GM18502 (cell line): ENCODE measurements at regions not wholly inside any gene's neighbourhood (a gene's known extent, or its start where the extent isn't known, plus 50 kb on each side); places are given as distances from the start of the nearest gene placed in this dataset.
"Not testable (repeated sequence)": the region's sequence is repeated elsewhere in the genome, so short reads cannot be mapped to it uniquely, and the experiment has no call there.

Source experiments
- ATAC-seq: cut with Tn5 transposase; IDR thresholded peaks from one replicate; pipeline ENCODE4 v1.9.1; 2021; ENCODE audit warnings: mild to moderate bottlenecking; ENCODE audit not compliant: unreplicated experiment, poor library complexity

- ATAC-seq: no peak
These were observed 482.1 kb upstream of the ANO5 start for GRCh38 chr11:21710809-21711208.

DNA sequence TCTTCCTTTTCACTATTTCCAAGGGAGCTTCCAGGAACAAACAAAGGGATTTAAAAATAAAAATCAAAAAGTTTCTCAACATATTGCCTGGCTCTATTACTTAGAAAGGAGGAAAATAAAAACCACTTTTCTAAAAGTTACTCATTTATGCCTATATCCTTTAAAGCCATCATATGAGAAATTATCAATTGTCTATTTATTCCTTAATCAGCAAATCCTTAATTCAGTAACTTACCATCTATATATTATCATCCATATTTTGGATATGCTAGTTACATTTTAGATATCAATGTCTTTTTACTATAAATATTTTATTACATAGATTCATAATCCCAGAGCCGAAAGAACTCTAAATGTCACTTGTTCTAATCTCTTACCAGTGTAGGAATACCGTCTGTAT lies 481.5 kb upstream of the ANO5 start:
- ATAC-seq: no peak

DNA sequence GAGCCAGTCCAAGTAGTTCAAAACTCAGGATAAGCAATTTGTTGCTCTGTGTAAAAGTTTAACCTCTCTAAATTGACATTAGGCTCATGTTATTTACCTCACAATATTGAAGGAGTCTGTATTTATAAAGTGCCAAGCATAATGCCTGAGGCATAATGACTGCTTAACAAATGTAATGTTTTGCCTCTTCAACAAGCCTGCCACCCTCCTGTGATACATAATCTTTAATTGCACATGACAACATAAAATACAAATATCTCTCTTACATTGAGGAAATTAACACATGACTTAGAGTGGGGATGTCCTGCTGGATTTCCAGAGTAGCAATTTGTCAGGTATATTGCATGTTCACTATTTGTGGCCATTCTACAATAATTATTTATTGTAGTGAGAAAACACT lies 469.2 kb upstream of the ANO5 start:
- no peak for ATAC-seq

- ATAC-seq: no peak
These were observed 465.8 kb upstream of the ANO5 start for GRCh38 chr11:21727102-21727501.

GRCh38 chr11:21736404-21736803 lies 456.5 kb upstream of the ANO5 start:
- no peak for ATAC-seq

DNA sequence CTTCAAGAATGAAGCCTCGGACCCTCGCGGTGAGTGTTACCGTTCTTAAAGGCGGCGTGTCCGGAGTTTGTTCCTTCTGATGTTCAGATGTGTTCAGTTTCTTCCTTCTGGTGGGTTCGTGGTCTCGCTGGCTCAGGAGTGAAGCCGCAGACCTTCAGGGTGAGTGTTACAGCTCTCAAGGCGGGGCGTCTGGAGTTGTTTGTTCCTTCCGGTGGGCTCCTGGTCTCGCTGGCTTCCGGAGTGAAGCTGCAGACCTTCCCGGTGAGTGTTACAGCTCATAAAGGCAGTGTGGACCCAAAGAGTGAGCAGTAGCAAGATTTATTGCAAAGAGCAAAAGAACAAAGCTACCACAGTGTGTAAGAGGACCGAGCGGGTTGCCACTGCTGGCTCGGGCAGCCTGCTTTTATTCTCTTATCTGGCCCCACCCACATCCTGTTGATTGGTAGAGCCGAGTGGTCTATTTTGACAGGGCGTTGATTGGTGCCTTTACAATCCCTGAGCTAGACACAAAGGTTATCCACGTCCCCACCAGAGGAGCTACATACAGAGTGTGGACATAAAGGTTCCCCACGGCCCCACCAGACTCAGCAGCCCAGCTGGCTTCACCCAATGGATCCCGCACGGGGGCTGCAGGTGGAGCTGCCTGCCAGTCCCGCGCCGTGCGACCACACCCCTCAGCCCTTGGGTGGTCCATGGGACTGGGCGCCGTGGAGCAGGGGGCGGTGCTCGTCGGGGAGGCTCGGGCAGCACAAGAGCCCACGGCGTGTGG lies 440.2 kb upstream of the ANO5 start:
- not testable (repeated sequence) for ATAC-seq

DNA sequence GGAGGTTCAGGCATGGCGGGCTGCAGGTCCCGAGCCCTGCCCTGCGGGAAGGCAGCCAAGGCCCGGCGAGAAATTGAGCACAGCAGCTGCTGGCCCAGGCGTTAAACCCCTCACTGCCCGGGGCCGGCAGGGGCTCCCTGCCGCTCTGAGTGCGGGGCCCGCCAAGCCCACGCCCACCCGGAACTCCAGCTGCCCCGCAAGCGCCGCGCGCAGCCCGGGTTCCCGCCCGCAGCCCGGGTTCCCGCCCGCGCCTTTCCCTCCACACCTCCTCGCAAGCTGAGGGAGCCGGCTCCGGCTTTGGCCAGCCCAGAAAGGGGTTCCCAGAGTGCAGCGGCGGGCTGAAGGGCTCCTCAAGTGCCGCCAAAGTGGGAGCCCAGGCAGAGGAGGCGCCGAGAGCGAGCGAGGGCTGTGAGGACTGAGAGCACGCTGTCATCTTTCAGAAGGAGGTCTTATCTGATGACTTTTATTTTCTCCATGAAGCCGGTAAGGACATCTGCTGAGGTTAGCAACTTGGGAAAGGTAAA lies 439.6 kb upstream of the ANO5 start:
- ATAC-seq: not testable (repeated sequence)

GRCh38 chr11:21761000-21761399 lies 431.9 kb upstream of the ANO5 start:
- no peak for ATAC-seq

DNA sequence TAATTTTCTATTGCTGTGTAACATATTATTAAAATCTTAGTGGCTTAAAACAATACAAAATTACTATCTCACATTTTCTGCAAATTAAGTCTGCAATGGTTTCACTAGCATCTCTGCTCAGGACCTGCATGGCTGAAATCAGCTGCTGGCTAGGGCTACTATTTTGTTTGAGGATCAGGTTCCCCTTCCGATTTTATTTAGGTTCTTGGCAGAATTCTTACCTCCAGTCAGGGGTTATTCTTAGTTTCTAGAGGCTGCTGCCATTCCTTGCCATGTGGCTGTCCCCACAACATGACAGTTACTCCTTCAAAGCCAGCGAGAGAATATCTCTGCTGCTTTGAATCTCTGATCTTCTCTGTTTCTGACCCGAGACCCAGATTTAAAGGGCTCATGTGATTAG lies 424.5 kb upstream of the ANO5 start:
- no peak for ATAC-seq

GRCh38 chr11:21769188-21769587 lies 423.7 kb upstream of the ANO5 start:
- no peak for ATAC-seq

DNA sequence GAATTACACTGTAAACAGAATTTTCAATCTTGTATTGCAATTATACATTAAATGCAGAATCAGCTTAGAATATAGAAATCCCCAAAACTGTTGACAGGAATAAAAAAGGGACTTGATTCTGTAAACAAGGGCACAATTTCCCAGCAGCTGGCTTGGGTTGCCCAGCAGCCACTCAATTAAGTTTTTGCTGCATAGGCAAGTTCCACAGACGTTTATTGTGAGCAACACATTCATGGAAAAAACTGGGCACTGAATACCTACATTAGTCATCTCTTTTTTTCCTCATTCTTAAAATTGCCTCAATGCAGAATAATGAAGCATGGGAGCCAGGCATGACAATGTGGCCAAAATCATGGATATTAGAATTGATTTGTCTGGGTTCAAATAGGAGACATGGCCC lies 421.8 kb upstream of the ANO5 start:
- no peak for ATAC-seq

GRCh38 chr11:21774212-21774611 lies 418.7 kb upstream of the ANO5 start:
- no peak for ATAC-seq

- no peak for ATAC-seq
These were observed 417.0 kb upstream of the ANO5 start for GRCh38 chr11:21775911-21776310.

- ATAC-seq: no peak
These were observed 408.9 kb upstream of the ANO5 start for GRCh38 chr11:21783954-21784353.

GRCh38 chr11:21785351-21785750 lies 407.5 kb upstream of the ANO5 start:
- ATAC-seq: no peak

DNA sequence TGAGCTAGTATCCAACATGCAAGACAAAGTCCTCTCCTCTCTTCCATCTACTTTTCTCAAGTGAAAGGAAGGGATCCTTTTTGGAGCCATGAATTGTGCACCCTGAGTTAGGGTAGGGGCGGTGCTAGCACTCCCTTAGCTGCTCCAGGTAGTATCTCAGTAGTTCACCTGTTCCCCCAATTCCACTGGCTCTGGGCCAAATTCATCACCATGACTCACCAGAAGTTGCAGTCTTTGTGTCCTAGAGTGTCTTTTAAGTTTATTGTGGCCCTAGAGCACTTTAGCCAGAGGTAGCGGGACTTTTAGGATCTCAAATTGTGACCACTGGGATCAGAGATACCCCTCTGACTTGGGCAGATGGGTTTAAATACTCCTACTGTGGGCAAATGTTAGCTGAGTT lies 398.6 kb upstream of the ANO5 start:
- ATAC-seq: no peak

DNA sequence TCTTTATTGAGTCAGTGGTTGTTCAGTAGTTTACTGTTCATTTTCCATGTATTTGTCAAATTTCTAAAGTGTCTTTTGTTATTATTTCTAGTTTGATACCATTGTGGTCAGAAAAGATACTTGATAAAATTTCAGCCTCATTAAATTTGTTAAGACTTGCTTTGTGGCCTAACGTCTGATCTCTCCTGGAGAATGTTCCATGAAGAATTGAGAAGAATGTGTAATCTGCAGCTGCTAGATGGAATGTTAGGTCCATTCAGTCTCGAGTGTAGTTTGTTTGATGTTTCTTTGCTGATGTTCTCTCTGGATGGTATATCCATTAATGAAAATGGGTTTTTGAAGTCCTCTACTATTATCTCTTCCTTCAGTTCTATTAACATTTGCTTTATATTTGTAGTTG lies 394.7 kb upstream of the ANO5 start:
- ATAC-seq: no peak

DNA sequence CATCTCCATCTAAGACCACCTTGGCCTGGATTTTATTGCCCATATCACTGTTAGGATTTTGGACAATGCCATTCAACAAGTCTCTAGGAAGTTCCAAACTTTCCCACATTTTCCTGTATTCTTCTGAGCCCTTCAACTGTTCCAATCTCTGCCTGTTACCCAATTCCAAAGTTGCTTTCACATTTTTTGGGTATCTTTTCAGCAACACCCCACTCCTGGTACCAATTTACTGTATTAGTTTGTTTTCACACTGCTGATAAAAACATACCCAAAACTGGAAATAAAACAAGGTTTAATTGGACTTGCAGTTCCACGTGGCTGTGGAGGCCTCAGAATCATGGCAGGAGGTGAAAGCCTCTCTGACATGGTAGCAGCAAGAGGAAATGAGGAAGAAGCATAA lies 388.4 kb upstream of the ANO5 start:
- not testable (repeated sequence) for ATAC-seq

DNA sequence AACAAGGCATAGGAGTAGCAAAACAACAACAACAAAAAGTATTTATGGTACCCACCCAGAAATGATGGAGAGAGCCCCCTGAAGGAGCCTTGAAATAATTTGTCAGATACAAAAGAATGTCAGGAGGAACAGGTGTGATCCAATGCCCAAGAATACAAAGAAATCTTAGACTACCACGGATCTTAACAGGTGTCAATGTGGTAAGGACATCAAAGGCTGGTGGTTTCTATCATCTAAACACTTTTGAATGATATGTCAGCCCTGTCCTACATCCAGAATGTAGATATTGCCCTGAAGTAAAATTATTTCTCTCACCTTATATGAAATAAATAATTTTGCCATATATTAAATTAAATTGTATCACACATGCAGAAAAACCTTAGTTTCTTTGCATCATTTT lies 386.4 kb upstream of the ANO5 start:
- no peak for ATAC-seq

GRCh38 chr11:21806947-21807346 lies 385.9 kb upstream of the ANO5 start:
- ATAC-seq: no peak

DNA sequence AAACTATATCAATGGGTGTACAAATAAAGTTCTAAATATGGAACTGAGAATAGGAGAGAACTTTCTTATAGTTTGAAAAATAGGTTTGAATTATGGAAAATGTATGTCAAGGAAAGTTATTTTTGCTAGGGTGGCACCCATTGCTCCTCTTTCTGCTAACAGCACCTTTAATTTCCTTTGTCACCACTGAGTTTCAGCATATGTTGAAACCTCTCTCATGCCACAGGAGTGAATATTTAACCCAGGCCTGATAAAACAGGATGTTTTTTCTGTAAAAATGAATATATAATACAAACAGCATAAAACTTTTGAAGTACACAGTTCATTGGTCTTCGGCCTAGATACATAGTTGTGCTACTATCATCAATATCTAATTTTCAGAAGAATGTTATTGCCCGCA lies 385.5 kb upstream of the ANO5 start:
- no peak for ATAC-seq

GRCh38 chr11:21810650-21811049 lies 382.2 kb upstream of the ANO5 start:
- ATAC-seq: no peak
